ENCODE measurements at regions not wholly inside any gene's neighbourhood (a gene's known extent, or its start where the extent isn't known, plus 50 kb on each side); places are given as distances from the start of the nearest gene placed in this dataset.

DNA sequence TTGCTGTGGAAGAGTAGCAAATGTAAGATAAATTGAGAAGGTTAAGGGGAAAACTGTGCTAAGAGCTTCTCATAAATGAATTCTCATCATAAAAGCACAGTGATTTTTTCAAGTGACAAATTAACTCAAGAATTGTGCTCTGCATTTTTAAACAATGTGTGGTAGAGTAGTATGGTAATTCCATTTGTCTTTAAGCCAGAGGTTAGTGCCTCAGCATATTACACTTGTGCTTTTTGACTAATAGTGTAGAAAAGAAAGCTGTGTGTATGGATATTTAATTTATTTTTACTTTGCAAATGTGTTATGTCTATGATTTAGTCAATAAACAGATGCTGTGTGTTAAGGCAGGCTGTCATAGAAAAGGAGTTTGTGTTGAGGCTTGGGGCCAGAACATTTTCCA is 61.0 kb downstream of the FHIP1A start:
- no peak overlapping the region for H3K4me3 ChIP-seq
- RAD21 ChIA-PET (ENCODE audit: unreplicated experiment), result no interaction called here
- TF ChIP-seq RCOR1 (conservative IDR thresholded peaks at IDR 0.05; ENCODE audit: low read depth, low read length), result no peak
- TF ChIP-seq, protein P1, sequence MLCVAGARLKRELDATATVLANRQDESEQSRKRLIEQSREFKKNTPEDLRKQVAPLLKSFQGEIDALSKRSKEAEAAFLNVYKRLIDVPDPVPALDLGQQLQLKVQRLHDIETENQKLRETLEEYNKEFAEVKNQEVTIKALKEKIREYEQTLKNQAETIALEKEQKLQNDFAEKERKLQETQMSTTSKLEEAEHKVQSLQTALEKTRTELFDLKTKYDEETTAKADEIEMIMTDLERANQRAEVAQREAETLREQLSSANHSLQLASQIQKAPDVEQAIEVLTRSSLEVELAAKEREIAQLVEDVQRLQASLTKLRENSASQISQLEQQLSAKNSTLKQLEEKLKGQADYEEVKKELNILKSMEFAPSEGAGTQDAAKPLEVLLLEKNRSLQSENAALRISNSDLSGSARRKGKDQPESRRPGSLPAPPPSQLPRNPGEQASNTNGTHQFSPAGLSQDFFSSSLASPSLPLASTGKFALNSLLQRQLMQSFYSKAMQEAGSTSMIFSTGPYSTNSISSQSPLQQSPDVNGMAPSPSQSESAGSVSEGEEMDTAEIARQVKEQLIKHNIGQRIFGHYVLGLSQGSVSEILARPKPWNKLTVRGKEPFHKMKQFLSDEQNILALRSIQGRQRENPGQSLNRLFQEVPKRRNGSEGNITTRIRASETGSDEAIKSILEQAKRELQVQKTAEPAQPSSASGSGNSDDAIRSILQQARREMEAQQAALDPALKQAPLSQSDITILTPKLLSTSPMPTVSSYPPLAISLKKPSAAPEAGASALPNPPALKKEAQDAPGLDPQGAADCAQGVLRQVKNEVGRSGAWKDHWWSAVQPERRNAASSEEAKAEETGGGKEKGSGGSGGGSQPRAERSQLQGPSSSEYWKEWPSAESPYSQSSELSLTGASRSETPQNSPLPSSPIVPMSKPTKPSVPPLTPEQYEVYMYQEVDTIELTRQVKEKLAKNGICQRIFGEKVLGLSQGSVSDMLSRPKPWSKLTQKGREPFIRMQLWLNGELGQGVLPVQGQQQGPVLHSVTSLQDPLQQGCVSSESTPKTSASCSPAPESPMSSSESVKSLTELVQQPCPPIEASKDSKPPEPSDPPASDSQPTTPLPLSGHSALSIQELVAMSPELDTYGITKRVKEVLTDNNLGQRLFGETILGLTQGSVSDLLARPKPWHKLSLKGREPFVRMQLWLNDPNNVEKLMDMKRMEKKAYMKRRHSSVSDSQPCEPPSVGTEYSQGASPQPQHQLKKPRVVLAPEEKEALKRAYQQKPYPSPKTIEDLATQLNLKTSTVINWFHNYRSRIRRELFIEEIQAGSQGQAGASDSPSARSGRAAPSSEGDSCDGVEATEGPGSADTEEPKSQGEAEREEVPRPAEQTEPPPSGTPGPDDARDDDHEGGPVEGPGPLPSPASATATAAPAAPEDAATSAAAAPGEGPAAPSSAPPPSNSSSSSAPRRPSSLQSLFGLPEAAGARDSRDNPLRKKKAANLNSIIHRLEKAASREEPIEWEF (IDR thresholded peaks at IDR 0.05; ENCODE audit: insufficient replicate concordance, low read depth, low read length), result no peak
- no peak for TF ChIP-seq JUNB (IDR thresholded peaks at IDR 0.05)
- TF ChIP-seq, protein P2, sequence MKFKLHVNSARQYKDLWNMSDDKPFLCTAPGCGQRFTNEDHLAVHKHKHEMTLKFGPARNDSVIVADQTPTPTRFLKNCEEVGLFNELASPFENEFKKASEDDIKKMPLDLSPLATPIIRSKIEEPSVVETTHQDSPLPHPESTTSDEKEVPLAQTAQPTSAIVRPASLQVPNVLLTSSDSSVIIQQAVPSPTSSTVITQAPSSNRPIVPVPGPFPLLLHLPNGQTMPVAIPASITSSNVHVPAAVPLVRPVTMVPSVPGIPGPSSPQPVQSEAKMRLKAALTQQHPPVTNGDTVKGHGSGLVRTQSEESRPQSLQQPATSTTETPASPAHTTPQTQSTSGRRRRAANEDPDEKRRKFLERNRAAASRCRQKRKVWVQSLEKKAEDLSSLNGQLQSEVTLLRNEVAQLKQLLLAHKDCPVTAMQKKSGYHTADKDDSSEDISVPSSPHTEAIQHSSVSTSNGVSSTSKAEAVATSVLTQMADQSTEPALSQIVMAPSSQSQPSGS (IDR thresholded peaks at IDR 0.05; ENCODE audit: low read length), result no peak
- no peak for TF ChIP-seq POLR2AphosphoS5 (IDR thresholded peaks at IDR 0.05; ENCODE audit: low read length)
- no peak for TF ChIP-seq RFX5 (IDR thresholded peaks at IDR 0.05; ENCODE audit: low read depth, low read length)
- no peak for TF ChIP-seq ZNF217 (IDR thresholded peaks at IDR 0.05)
- TF ChIP-seq CHD2 (IDR thresholded peaks at IDR 0.05; ENCODE audit: borderline replicate concordance, low read depth, low read length), result no peak
- no peak for FAIRE-seq
- H3K36me3 ChIP-seq (ENCODE audit: control insufficient read depth in 2 of 2, insufficient read depth in 2 of 2, low read length in 1 of 2), result no peaks in the 10 kb centered on the region
- no peak overlapping the region for H3K9ac ChIP-seq (ENCODE audit: control insufficient read depth, insufficient read depth, low read length)
- no peaks in the 10 kb centered on the region for H3K79me2 ChIP-seq (ENCODE audit: control insufficient read depth, insufficient read depth, low read length)
- CTCF ChIA-PET, result interaction anchor here (1.0 kb wide), 1 partner anchor 14 kb away, joined by 3 read pairs; no protein-coding TSS in a partner anchor
- in situ Hi-C loops (cut with MboI), result no loop called here
- no peaks in the 10 kb centered on the region for H3K9me3 ChIP-seq (replicated peaks; ENCODE audit: control insufficient read depth, insufficient read depth, low read length)
- POLR2A ChIA-PET, result no interaction called here
- H3K4me2 ChIP-seq (ENCODE audit: control insufficient read depth, insufficient read depth), result no peak overlapping the region
- DNase-seq (ENCODE audit: low read depth, low spot score), result no peak
- H3K27ac ChIP-seq (ENCODE audit: control insufficient read depth, insufficient read depth), result no peak overlapping the region
- no peaks in the 10 kb centered on the region for H4K20me1 ChIP-seq (ENCODE audit: control insufficient read depth, insufficient read depth)
- SMC1A ChIA-PET (ENCODE audit: uncharacterized antibody, unreplicated experiment), result interaction anchor here (0.7 to 1.1 kb wide), 2 partner anchors 10 to 89 kb away, joined by 3 to 4 read pairs; no protein-coding TSS in a partner anchor
- ATAC-seq, result no peak
- no peaks in the 10 kb centered on the region; a peak in 1 of 4 replicates for H3K27me3 ChIP-seq (replicated peaks in 1 of 2; ENCODE audit: control insufficient read depth in 2 of 2, insufficient read depth in 2 of 2, low read length in 1 of 2)
- BruUV-seq (replicated peaks), result no TSS peak
- intact Hi-C loops (cut with micrococcal nuclease; ENCODE audit: unreplicated experiment), result no loop called here
- H3K4me1 ChIP-seq (ENCODE audit: control insufficient read depth, insufficient read depth, low read length), result no peaks in the 10 kb centered on the region
- H2AFZ ChIP-seq (ENCODE audit: control insufficient read depth, low read depth, low read length), result no peak overlapping the region
